Endothelial cell of umbilical vein (primary cell): ENCODE measurements at regions not wholly inside any gene's neighbourhood (a gene's known extent, or its start where the extent isn't known, plus 50 kb on each side); places are given as distances from the start of the nearest gene placed in this dataset.

Source experiments
- CTCF ChIP-seq, 2 donors: IDR thresholded peaks; 1 replicate in 1 of 2; 2 replicates in 1 of 2; pipeline ENCODE4 v1.5.1; 2011; ENCODE audit warnings: low read length in 2 of 2, mild to moderate bottlenecking in 2 of 2, moderate library complexity in 2 of 2, control low read depth in 1 of 2, inconsistent platforms in 1 of 2, low read depth in 1 of 2; ENCODE audit not compliant: insufficient read depth in 1 of 2; ENCODE audit errors: extremely low read depth in 1 of 2
- EZH2 ChIP-seq: IDR thresholded peaks from 2 replicates; pipeline ENCODE4 v1.6.1; 2012; ENCODE audit warnings: borderline replicate concordance, low read depth, mild to moderate bottlenecking, moderate library complexity, low read length, inconsistent platforms; ENCODE audit not compliant: severe bottlenecking
- FOS ChIP-seq: IDR thresholded peaks from 2 replicates; pipeline ENCODE4 v1.6.1; 2011; ENCODE audit warnings: mild to moderate bottlenecking, low read length, moderate library complexity, borderline replicate concordance; ENCODE audit not compliant: insufficient read depth
- GATA2 ChIP-seq: IDR thresholded peaks from 2 replicates; pipeline ENCODE4 v1.7.0; 2011; ENCODE audit warnings: low read depth, mild to moderate bottlenecking, moderate library complexity, mixed read lengths, low read length; ENCODE audit not compliant: insufficient read length, insufficient read depth
- JUN ChIP-seq: IDR thresholded peaks from 2 replicates; pipeline ENCODE4 v1.6.1; 2011; ENCODE audit warnings: borderline replicate concordance, low read depth; ENCODE audit not compliant: insufficient read length, insufficient read depth
- MAX ChIP-seq: IDR thresholded peaks from 2 replicates; pipeline ENCODE4 v1.6.1; 2011; ENCODE audit not compliant: insufficient read depth, insufficient read length
- MYC ChIP-seq: IDR thresholded peaks from one replicate; pipeline ENCODE4 v1.6.1; 2011; ENCODE audit warnings: mild to moderate bottlenecking, low read depth, low read length
- POLR2A ChIP-seq: IDR thresholded peaks from 2 replicates; pipeline ENCODE4 v1.6.1; 2012; ENCODE audit warnings: low read depth, mild to moderate bottlenecking, control low read depth, low read length
- POLR2AphosphoS5 ChIP-seq: IDR thresholded peaks from 2 replicates; pipeline ENCODE4 v1.6.1; 2012; ENCODE audit warnings: low read depth, mild to moderate bottlenecking, control low read depth, low read length, moderate library complexity; ENCODE audit not compliant: insufficient read depth

GRCh38 chr9:82736701-82737100 lies 326.2 kb downstream of the RASEF start:
- TF ChIP-seq POLR2A: no peak
- TF ChIP-seq CTCF (IDR thresholded peaks at IDR 0.05; ENCODE audit: extremely low read depth in 1 of 2, insufficient read depth in 1 of 2, low read depth in 1 of 2, low read length in 2 of 2): no peak
- TF ChIP-seq EZH2: no peak
- TF ChIP-seq MYC: no peak
- TF ChIP-seq POLR2AphosphoS5: no peak
- no peak for TF ChIP-seq JUN
- TF ChIP-seq GATA2: no peak
- no peak for TF ChIP-seq MAX
- no peak for TF ChIP-seq FOS
